Endothelial cell of umbilical vein (primary cell): ENCODE measurements at regions not wholly inside any gene's neighbourhood (a gene's known extent, or its start where the extent isn't known, plus 50 kb on each side); places are given as distances from the start of the nearest gene placed in this dataset.

ENCODE experiments used
- BruUV-seq: library from RNA; stranded (reverse); fragments of 400-500 nt; replicated peaks from 2 replicates; lab custom pipeline; 2021; lab: Mats Ljungman, UMichigan
- CTCF ChIA-PET: fragments of 300-600, 350-600 bp; sonication (Branson Sonifier 250); formaldehyde crosslinking; loops from one replicate; lab custom pipeline; 2021; ENCODE audit warnings: antibody characterized with exemption, inconsistent platforms; lab: Charles Lee
- POLR2A ChIA-PET: fragments of 300-600, 350-600 bp; sonication (Branson Sonifier 250); formaldehyde crosslinking; loops from one replicate; lab custom pipeline; 2021; ENCODE audit warnings: antibody characterized with exemption, inconsistent platforms; lab: Charles Lee
- DNase-seq: peaks from one replicate; pipeline ENCODE4 v3.0.0-alpha.2; 2011; ENCODE audit warnings: low read depth, low spot score
- FAIRE-seq: peaks from 2 replicates; lab custom pipeline; 2011; peaks lifted over from hg19 to GRCh38; lab: Jason Lieb, UNC
- H2AFZ ChIP-seq: 2 replicates; pipeline ENCODE4 v1.6.0; 2012; ENCODE audit warnings: low read depth, low read length, control low read depth, inconsistent platforms
- H3K27ac ChIP-seq: 2 replicates; pipeline ENCODE4 v1.5.1; 2011; ENCODE audit warnings: low read depth, mild to moderate bottlenecking, control low read depth, low read length, moderate library complexity; ENCODE audit not compliant: insufficient read depth
- H3K27me3 ChIP-seq, 2 experiments: 2 replicates each; pipeline versions ENCODE4 v1.6.0 to v1.6.1; 2011; ENCODE audit warnings: low read length in 2 of 2, mixed read lengths in 1 of 2; ENCODE audit not compliant: control insufficient read depth in 2 of 2, insufficient read depth in 2 of 2
- H3K36me3 ChIP-seq, 2 experiments: 2 replicates in 1 of 2; 3 replicates in 1 of 2; pipeline ENCODE4 v1.5.1; 2011; ENCODE audit warnings: low read length in 2 of 2, mild to moderate bottlenecking in 1 of 2, moderate library complexity in 1 of 2; ENCODE audit not compliant: control insufficient read depth in 2 of 2, insufficient read depth in 2 of 2; ENCODE audit errors: extremely low read depth in 1 of 2
- H3K4me1 ChIP-seq: 3 replicates; pipeline ENCODE4 v1.5.1; 2011; ENCODE audit warnings: mild to moderate bottlenecking, low read length; ENCODE audit not compliant: control insufficient read depth, insufficient read depth; ENCODE audit errors: extremely low read depth
- H3K4me2 ChIP-seq: 2 replicates; pipeline ENCODE4 v1.6.1; 2011; ENCODE audit warnings: low read length, control low read depth, mixed read lengths; ENCODE audit not compliant: insufficient read depth
- H3K4me3 ChIP-seq, 3 experiments: fragments of 200-600 bp in 1 of 3; sonication (generic), shearing (Covaris generic) in 1 of 3; replicated peaks in 1 of 3; 2 replicates each; pipeline ENCODE4 v1.5.1; 2011 to 2016; ENCODE audit warnings: control low read depth in 3 of 3, low read length in 3 of 3, mild to moderate bottlenecking in 2 of 3, inconsistent platforms in 1 of 3, low read depth in 1 of 3, moderate library complexity in 1 of 3; ENCODE audit not compliant: insufficient read depth in 1 of 3
- H3K79me2 ChIP-seq: 2 replicates; pipeline ENCODE4 v1.6.0; 2012; ENCODE audit warnings: low read length, inconsistent platforms; ENCODE audit not compliant: control insufficient read depth, insufficient read depth
- H3K9ac ChIP-seq: replicated peaks from 2 replicates; pipeline ENCODE3; 2011; ENCODE audit warnings: low read length, control low read depth; ENCODE audit not compliant: insufficient read depth; ENCODE audit errors: extremely low read depth
- H3K9me1 ChIP-seq: replicated peaks from 3 replicates; pipeline ENCODE4 v1.6.0; 2011; ENCODE audit warnings: mild to moderate bottlenecking, low read length; ENCODE audit not compliant: control insufficient read depth, insufficient read depth; ENCODE audit errors: extremely low read depth
- H3K9me3 ChIP-seq: replicated peaks from 2 replicates; pipeline ENCODE4 v1.5.1; 2012; ENCODE audit warnings: low read length, inconsistent platforms; ENCODE audit not compliant: control insufficient read depth, insufficient read depth
- H4K20me1 ChIP-seq: replicated peaks from 2 replicates; pipeline ENCODE3; 2011; ENCODE audit warnings: mild to moderate bottlenecking, low read length; ENCODE audit not compliant: control insufficient read depth, insufficient read depth; ENCODE audit errors: extremely low read depth
- EZH2 ChIP-seq: IDR thresholded peaks from 2 replicates; pipeline ENCODE4 v1.6.1; 2012; ENCODE audit warnings: borderline replicate concordance, low read depth, mild to moderate bottlenecking, moderate library complexity, low read length, inconsistent platforms; ENCODE audit not compliant: severe bottlenecking
- FOS ChIP-seq: IDR thresholded peaks from 2 replicates; pipeline ENCODE4 v1.6.1; 2011; ENCODE audit warnings: mild to moderate bottlenecking, low read length, moderate library complexity, borderline replicate concordance; ENCODE audit not compliant: insufficient read depth
- GATA2 ChIP-seq: IDR thresholded peaks from 2 replicates; pipeline ENCODE4 v1.7.0; 2011; ENCODE audit warnings: low read depth, mild to moderate bottlenecking, moderate library complexity, mixed read lengths, low read length; ENCODE audit not compliant: insufficient read length, insufficient read depth
- JUN ChIP-seq: IDR thresholded peaks from 2 replicates; pipeline ENCODE4 v1.6.1; 2011; ENCODE audit warnings: borderline replicate concordance, low read depth; ENCODE audit not compliant: insufficient read length, insufficient read depth
- MAX ChIP-seq: IDR thresholded peaks from 2 replicates; pipeline ENCODE4 v1.6.1; 2011; ENCODE audit not compliant: insufficient read depth, insufficient read length
- MYC ChIP-seq: IDR thresholded peaks from one replicate; pipeline ENCODE4 v1.6.1; 2011; ENCODE audit warnings: mild to moderate bottlenecking, low read depth, low read length
- POLR2A ChIP-seq: IDR thresholded peaks from 2 replicates; pipeline ENCODE4 v1.6.1; 2012; ENCODE audit warnings: low read depth, mild to moderate bottlenecking, control low read depth, low read length
- POLR2AphosphoS5 ChIP-seq: IDR thresholded peaks from 2 replicates; pipeline ENCODE4 v1.6.1; 2012; ENCODE audit warnings: low read depth, mild to moderate bottlenecking, control low read depth, low read length, moderate library complexity; ENCODE audit not compliant: insufficient read depth
- dilution Hi-C: fragments of 300-500 bp; cut with MboI; formaldehyde crosslinking; loops from one replicate; pipeline ENCODE4 v1.15.0; 2019; ENCODE audit warnings: low sequenced_read_pairs; ENCODE audit not compliant: extremely low pct_ligation_motif_present
- intact Hi-C: fragments of 100-400 bp; cut with micrococcal nuclease; formaldehyde crosslinking; loops from one replicate; pipeline ENCODE4 v1.10.0; 2022
- TF ChIP-seq, protein P1 (sequence below), 2 donors: IDR thresholded peaks; 1 replicate in 1 of 2; 2 replicates in 1 of 2; pipeline ENCODE4 v1.5.1; 2011; ENCODE audit warnings: low read length in 2 of 2, mild to moderate bottlenecking in 2 of 2, moderate library complexity in 2 of 2, control low read depth in 1 of 2, inconsistent platforms in 1 of 2, low read depth in 1 of 2; ENCODE audit not compliant: insufficient read depth in 1 of 2; ENCODE audit errors: extremely low read depth in 1 of 2

DNA sequence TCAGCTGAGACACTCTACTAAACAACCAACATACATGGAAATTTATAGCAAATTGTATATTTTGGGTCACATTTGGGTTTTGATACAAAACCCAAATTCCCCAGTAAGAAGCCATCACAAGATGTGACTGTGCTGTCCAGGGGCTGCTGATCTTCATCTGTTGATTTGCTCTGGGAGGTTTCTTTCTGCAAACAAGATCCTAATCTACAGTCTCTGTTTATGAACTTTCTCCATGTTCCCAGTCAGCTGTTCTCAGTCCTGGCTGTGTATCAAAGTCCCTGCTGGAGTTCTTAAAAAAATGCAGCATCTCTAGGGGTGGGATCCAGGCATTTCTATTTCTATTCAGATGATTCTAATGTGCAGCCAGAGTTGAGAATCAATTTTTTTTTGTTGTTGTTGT lies 85.1 kb downstream of the ATP23 start:
- no peaks in the 10 kb centered on the region for H3K36me3 ChIP-seq
- dilution Hi-C loops = no loop called here
- no peak for DNase-seq
- no peaks in the 10 kb centered on the region for H3K27me3 ChIP-seq
- ChIA-PET POLR2A (no interaction called here), CTCF (no interaction called here)
- H2AFZ ChIP-seq = no peak overlapping the region
- no peak for TF ChIP-seq POLR2A
- no peak for TF ChIP-seq JUN
- no peak for TF ChIP-seq EZH2
- TF ChIP-seq, protein P1, sequence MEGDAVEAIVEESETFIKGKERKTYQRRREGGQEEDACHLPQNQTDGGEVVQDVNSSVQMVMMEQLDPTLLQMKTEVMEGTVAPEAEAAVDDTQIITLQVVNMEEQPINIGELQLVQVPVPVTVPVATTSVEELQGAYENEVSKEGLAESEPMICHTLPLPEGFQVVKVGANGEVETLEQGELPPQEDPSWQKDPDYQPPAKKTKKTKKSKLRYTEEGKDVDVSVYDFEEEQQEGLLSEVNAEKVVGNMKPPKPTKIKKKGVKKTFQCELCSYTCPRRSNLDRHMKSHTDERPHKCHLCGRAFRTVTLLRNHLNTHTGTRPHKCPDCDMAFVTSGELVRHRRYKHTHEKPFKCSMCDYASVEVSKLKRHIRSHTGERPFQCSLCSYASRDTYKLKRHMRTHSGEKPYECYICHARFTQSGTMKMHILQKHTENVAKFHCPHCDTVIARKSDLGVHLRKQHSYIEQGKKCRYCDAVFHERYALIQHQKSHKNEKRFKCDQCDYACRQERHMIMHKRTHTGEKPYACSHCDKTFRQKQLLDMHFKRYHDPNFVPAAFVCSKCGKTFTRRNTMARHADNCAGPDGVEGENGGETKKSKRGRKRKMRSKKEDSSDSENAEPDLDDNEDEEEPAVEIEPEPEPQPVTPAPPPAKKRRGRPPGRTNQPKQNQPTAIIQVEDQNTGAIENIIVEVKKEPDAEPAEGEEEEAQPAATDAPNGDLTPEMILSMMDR (IDR thresholded peaks at IDR 0.05; ENCODE audit: extremely low read depth in 1 of 2, insufficient read depth in 1 of 2, low read depth in 1 of 2, low read length in 2 of 2) = no peak
- TF ChIP-seq MYC = no peak
- no peak for TF ChIP-seq FOS
- TF ChIP-seq MAX = no peak
- TF ChIP-seq GATA2 = no peak
- TF ChIP-seq POLR2AphosphoS5 = no peak
- no peak overlapping the region for H3K9ac ChIP-seq
- no peaks in the 10 kb centered on the region for H3K79me2 ChIP-seq
- H3K4me2 ChIP-seq = no peak overlapping the region
- H3K4me1 ChIP-seq = no peaks in the 10 kb centered on the region
- no peak for FAIRE-seq
- no peaks in the 10 kb centered on the region for H4K20me1 ChIP-seq
- BruUV-seq = no TSS peak
- no peaks in the 10 kb centered on the region for H3K9me1 ChIP-seq
- intact Hi-C loops = no loop called here
- H3K9me3 ChIP-seq = no peaks in the 10 kb centered on the region
- no peak overlapping the region for H3K27ac ChIP-seq
- H3K4me3 ChIP-seq = no peak overlapping the region
